Testis (tissue), 2 donors: ENCODE measurements at regions not wholly inside any gene's neighbourhood (a gene's known extent, or its start where the extent isn't known, plus 50 kb on each side); places are given as distances from the start of the nearest gene placed in this dataset.

Experiments
- DNase-seq: peaks from one replicate; pipeline ENCODE4 v3.0.0-alpha.2; 2019
- H3K27ac ChIP-seq, 2 donors: fragments of 200-600 bp; sonication (generic); one replicate each; pipeline ENCODE4 v1.5.1; 2019
- H3K27me3 ChIP-seq: fragments of 200-600 bp; sonication (generic); one replicate; pipeline ENCODE4 v1.5.1; 2019
- H3K36me3 ChIP-seq: fragments of 200-600 bp; sonication (generic); one replicate; pipeline ENCODE4 v1.5.1; 2017; ENCODE audit warnings: low read depth; ENCODE audit errors: missing control alignments
- H3K4me1 ChIP-seq: fragments of 200-600 bp; sonication (generic); one replicate; pipeline ENCODE4 v1.5.1; 2019
- H3K4me3 ChIP-seq, 2 donors: fragments of 200-600 bp; sonication (generic); one replicate each; pipeline ENCODE4 v1.5.1; 2017 to 2019
- H3K9me3 ChIP-seq: fragments of 200-600 bp; sonication (generic); one replicate; pipeline ENCODE4 v1.5.1; 2017
- CTCF ChIP-seq, 3 experiments: fragments of 450-650 bp in 2 of 3; fragments of 200-600 bp in 1 of 3; sonication (generic) in 1 of 3; IDR thresholded peaks; one replicate each; pipeline ENCODE4 v1.5.1; 2016 to 2019; ENCODE audit warnings: antibody characterized with exemption in 3 of 3, mild to moderate bottlenecking in 2 of 3, moderate library complexity in 1 of 3
- POLR2A ChIP-seq: fragments of 450-650 bp; IDR thresholded peaks from one replicate; pipeline ENCODE4 v1.6.1; 2017; ENCODE audit warnings: antibody characterized with exemption, mild to moderate bottlenecking, moderate library complexity
- WGBS, 2 donors: methylation state at CpG; one replicate each; pipeline ENCODE4 v1.1.5; 2018; 5-methylcytosine and 5-hydroxymethylcytosine counted together
- intact Hi-C: fragments of 100-400 bp; cut with DNase I; formaldehyde crosslinking; loops from one replicate; pipeline ENCODE4 v1.15.1; 2023; ENCODE audit warnings: low total_unique reads

- H3K4me1 ChIP-seq: no peaks in the 10 kb centered on the region
- DNase-seq: no peak
- intact Hi-C loops: no loop called here
- H3K9me3 ChIP-seq: no peaks in the 10 kb centered on the region
- TF ChIP-seq POLR2A (no peak), CTCF (IDR thresholded peaks at IDR 0.05) (no peak)
- H3K27me3 ChIP-seq: no peaks in the 10 kb centered on the region
- no peaks in the 10 kb centered on the region for H3K36me3 ChIP-seq
- no peak overlapping the region for H3K4me3 ChIP-seq
- no peak overlapping the region for H3K27ac ChIP-seq
- WGBS, 2 donors: 71 to 80% methylated on average over 5 to 6 of the region's 6 CpGs
These were observed 564.8 kb downstream of the ACTL7B start for GRCh38 chr9:108290839-108291585.

GRCh38 chr9:108286638-108287206 lies 569.1 kb downstream of the ACTL7B start:
- TF ChIP-seq POLR2A (no peak), CTCF (IDR thresholded peaks at IDR 0.05) (no peak)
- H3K36me3 ChIP-seq: no peaks in the 10 kb centered on the region
- H3K9me3 ChIP-seq: no peaks in the 10 kb centered on the region
- no peaks in the 10 kb centered on the region for H3K27me3 ChIP-seq
- intact Hi-C loops: no loop called here
- WGBS, 2 donors: 91% methylated on average over 7 of the region's 7 CpGs
- DNase-seq: no peak
- no peaks in the 10 kb centered on the region for H3K4me1 ChIP-seq
- H3K27ac ChIP-seq: no peak overlapping the region
- H3K4me3 ChIP-seq: no peak overlapping the region

- DNase-seq: no peak
- H3K4me1 ChIP-seq: no peaks in the 10 kb centered on the region
- H3K27me3 ChIP-seq: no peaks in the 10 kb centered on the region
- H3K9me3 ChIP-seq: no peaks in the 10 kb centered on the region
- H3K27ac ChIP-seq: no peak overlapping the region
- no peaks in the 10 kb centered on the region for H3K36me3 ChIP-seq
- TF ChIP-seq POLR2A (no peak), CTCF (IDR thresholded peaks at IDR 0.05) (no peak)
- H3K4me3 ChIP-seq: no peak overlapping the region
- intact Hi-C loops: no loop called here
- 88 to 94% methylated on average over 6 of the region's 6 CpGs for WGBS, 2 donors
These were observed 572.1 kb downstream of the ACTL7B start for GRCh38 chr9:108283696-108284095.

- no peak for DNase-seq
- Histone ChIP-seq H3K4me1 (no peaks in the 10 kb centered on the region), H3K27me3 (no peaks in the 10 kb centered on the region), H3K36me3 (no peaks in the 10 kb centered on the region), H3K27ac (no peak overlapping the region), H3K9me3 (no peaks in the 10 kb centered on the region), H3K4me3 (no peak overlapping the region)
- 79 to 82% methylated on average over 4 of the region's 4 CpGs for WGBS, 2 donors
- intact Hi-C loops: no loop called here
- TF ChIP-seq POLR2A: no peak
- peak in 1 of 3 experiments; percentile 26 for TF ChIP-seq CTCF (IDR thresholded peaks at IDR 0.05)
These were observed 572.9 kb downstream of the ACTL7B start for GRCh38 chr9:108282872-108283271.

GRCh38 chr9:108281696-108282095 lies 574.1 kb downstream of the ACTL7B start:
- Histone ChIP-seq H3K36me3 (no peaks in the 10 kb centered on the region), H3K27me3 (no peaks in the 10 kb centered on the region), H3K4me3 (no peak overlapping the region), H3K27ac (no peak overlapping the region), H3K4me1 (no peaks in the 10 kb centered on the region), H3K9me3 (no peaks in the 10 kb centered on the region)
- no peak for TF ChIP-seq POLR2A
- no peak for TF ChIP-seq CTCF (IDR thresholded peaks at IDR 0.05)
- intact Hi-C loops: no loop called here
- 80 to 91% methylated on average over 1 of the region's 1 CpG for WGBS, 2 donors
- no peak for DNase-seq
